K562 (cell line): ENCODE measurements at regions not wholly inside any gene's neighbourhood (a gene's known extent, or its start where the extent isn't known, plus 50 kb on each side); places are given as distances from the start of the nearest gene placed in this dataset.

Experiments
- ATF3 ChIP-seq, 2 experiments: fragments of 450-650 bp in 1 of 2; sonication (generic) in 1 of 2; formaldehyde crosslinking in 1 of 2; IDR thresholded peaks in 1 of 2; conservative IDR thresholded peaks in 1 of 2; 2 replicates each; pipeline versions ENCODE4 v1.6.1 to v1.8.1; 2016 to 2023; ENCODE audit warnings: mild to moderate bottlenecking in 2 of 2, moderate library complexity in 2 of 2, inconsistent platforms in 1 of 2, missing genetic modification reagents in 1 of 2
- BRCA1 ChIP-seq, 2 experiments: fragments of 450-650 bp in 1 of 2; sonication (generic) in 1 of 2; formaldehyde crosslinking in 1 of 2; IDR thresholded peaks; 2 replicates each; pipeline versions ENCODE4 v1.5.0 to v1.6.1; 2017 to 2020; ENCODE audit warnings: mild to moderate bottlenecking in 1 of 2, missing genetic modification reagents in 1 of 2
- CHD1 ChIP-seq: fragments of 200-600 bp; sonication (generic); IDR thresholded peaks from one replicate; pipeline ENCODE4 v1.6.1; 2012; ENCODE audit warnings: mild to moderate bottlenecking, moderate library complexity, low read length, inconsistent platforms
- CSDE1 ChIP-seq, 2 experiments: fragments of 450-650 bp; IDR thresholded peaks; 2 replicates each; pipeline ENCODE4 v1.6.1; 2016; ENCODE audit warnings: mild to moderate bottlenecking in 1 of 2
- CTCF ChIP-seq, 3 experiments: IDR thresholded peaks in 2 of 3; conservative IDR thresholded peaks in 1 of 3; 2 replicates each; pipeline ENCODE4 v1.5.1; 2011 to 2012; ENCODE audit warnings: low read length in 3 of 3, mild to moderate bottlenecking in 3 of 3, control low read depth in 2 of 3, improper control_type of control experiment in 1 of 3, inconsistent platforms in 1 of 3, low read depth in 1 of 3, mixed read lengths in 1 of 3, moderate library complexity in 1 of 3; ENCODE audit not compliant: insufficient read depth in 2 of 3
- FOSL1 ChIP-seq: fragments of 200-800 bp; sonication (Bioruptor generic); conservative IDR thresholded peaks from 2 replicates; pipeline ENCODE4 v1.6.1; 2016; ENCODE audit warnings: missing genetic modification characterization, missing compliant biosample characterization
- FOXK1 ChIP-seq: sonication (generic); formaldehyde crosslinking; IDR thresholded peaks from 2 replicates; pipeline ENCODE4 v1.8.0; 2022; ENCODE audit warnings: missing genetic modification reagents, mild to moderate bottlenecking, borderline replicate concordance
- POLR2A ChIP-seq: fragments of 450-650 bp; conservative IDR thresholded peaks from 2 replicates; pipeline ENCODE4 v1.6.1; 2016
- SP1 ChIP-seq: sonication (generic); formaldehyde crosslinking; IDR thresholded peaks from 2 replicates; pipeline ENCODE4 v1.8.1; 2022; ENCODE audit warnings: mild to moderate bottlenecking, missing genetic modification reagents
- XRCC5 ChIP-seq: fragments of 200-400 bp; formaldehyde crosslinking; IDR thresholded peaks from 2 replicates; pipeline ENCODE4 v1.6.1; 2017; ENCODE audit warnings: low read depth, mild to moderate bottlenecking, low read length
- ZBED1 ChIP-seq: IDR thresholded peaks from 2 replicates; pipeline ENCODE4 v1.6.1; 2014
- ZNF764 ChIP-seq: fragments of 250-450 bp; sonication (Bioruptor Pico); IDR thresholded peaks from 2 replicates; pipeline ENCODE4 v1.4.0; 2020; ENCODE audit warnings: low read depth, mild to moderate bottlenecking, moderate library complexity
- ZNF830 ChIP-seq: fragments of 250-450 bp; sonication (Bioruptor Pico); IDR thresholded peaks from 2 replicates; pipeline ENCODE4 v1.5.0; 2021; ENCODE audit warnings: mild to moderate bottlenecking

GRCh38 chr20:34181484-34181883, 59.7 kb upstream of the ASIP start:
- TF ChIP-seq ZNF764 (CRISPR knock-in tag) (no peak), ZNF830 (CRISPR knock-in tag) (no peak), FOSL1 (tag) (no peak), FOXK1 (CRISPR knock-in tag) (no peak), BRCA1 (IDR thresholded peaks at IDR 0.05) (no peak), BRCA1 (CRISPR knock-in tag; IDR thresholded peaks at IDR 0.05) (no peak), POLR2A (no peak), CTCF (IDR thresholded peaks at IDR 0.05 in 2 of 3, conservative IDR thresholded peaks at IDR 0.05 in 1 of 3; ENCODE audit: insufficient read depth in 2 of 3, low read depth in 1 of 3, low read length in 3 of 3) (no peak), CHD1 (no peak), ZBED1 (no peak), XRCC5 (no peak), CSDE1 (IDR thresholded peaks at IDR 0.05) (no peak), SP1 (CRISPR knock-in tag) (no peak), ATF3 (IDR thresholded peaks at IDR 0.05) (no peak), ATF3 (CRISPR knock-in tag; conservative IDR thresholded peaks at IDR 0.05) (no peak)
